ENCODE measurements at regions not wholly inside any gene's neighbourhood (a gene's known extent, or its start where the extent isn't known, plus 50 kb on each side); places are given as distances from the start of the nearest gene placed in this dataset.

GRCh38 chr1:96643519-96643918 is 78.1 kb upstream of the PTBP2 start:
- Histone ChIP-seq H3K9ac (ENCODE audit: control insufficient read depth, extremely low read depth, insufficient read depth, low read length) (no peak overlapping the region), H3K9me3 (ENCODE audit: control insufficient read depth, low read depth, low read length) (no peaks in the 10 kb centered on the region), H3K4me3 (ENCODE audit: control insufficient read depth in 2 of 3, extremely low read depth in 1 of 3, insufficient read depth in 2 of 3, low read depth in 1 of 3, low read length in 3 of 3) (no peak overlapping the region), H3K4me2 (ENCODE audit: control insufficient read depth, extremely low read depth, insufficient read depth, low read depth, low read length) (no peak overlapping the region), H4K20me1 (ENCODE audit: control insufficient read depth, extremely low read depth, insufficient read depth, low read length) (no peaks in the 10 kb centered on the region), H2AFZ (ENCODE audit: control insufficient read depth, low read length) (no peak overlapping the region), H3K36me3 (ENCODE audit: control insufficient read depth in 2 of 2, extremely low read depth in 1 of 2, insufficient read depth in 2 of 2, low read length in 2 of 2) (no peaks in the 10 kb centered on the region), H3K9me1 (ENCODE audit: control insufficient read depth, extremely low read depth, insufficient read depth, low read length) (no peaks in the 10 kb centered on the region), H3K27me3 (ENCODE audit: control insufficient read depth, extremely low read depth, insufficient read depth, low read length) (no peaks in the 10 kb centered on the region), H3K4me1 (ENCODE audit: control insufficient read depth, extremely low read depth, insufficient read depth, low read length) (no peaks in the 10 kb centered on the region), H3K79me2 (ENCODE audit: control insufficient read depth, insufficient read depth, low read length) (no peaks in the 10 kb centered on the region), H3K27ac (ENCODE audit: control insufficient read depth, insufficient read depth, low read length) (no peak overlapping the region)
- TF ChIP-seq, protein P1, sequence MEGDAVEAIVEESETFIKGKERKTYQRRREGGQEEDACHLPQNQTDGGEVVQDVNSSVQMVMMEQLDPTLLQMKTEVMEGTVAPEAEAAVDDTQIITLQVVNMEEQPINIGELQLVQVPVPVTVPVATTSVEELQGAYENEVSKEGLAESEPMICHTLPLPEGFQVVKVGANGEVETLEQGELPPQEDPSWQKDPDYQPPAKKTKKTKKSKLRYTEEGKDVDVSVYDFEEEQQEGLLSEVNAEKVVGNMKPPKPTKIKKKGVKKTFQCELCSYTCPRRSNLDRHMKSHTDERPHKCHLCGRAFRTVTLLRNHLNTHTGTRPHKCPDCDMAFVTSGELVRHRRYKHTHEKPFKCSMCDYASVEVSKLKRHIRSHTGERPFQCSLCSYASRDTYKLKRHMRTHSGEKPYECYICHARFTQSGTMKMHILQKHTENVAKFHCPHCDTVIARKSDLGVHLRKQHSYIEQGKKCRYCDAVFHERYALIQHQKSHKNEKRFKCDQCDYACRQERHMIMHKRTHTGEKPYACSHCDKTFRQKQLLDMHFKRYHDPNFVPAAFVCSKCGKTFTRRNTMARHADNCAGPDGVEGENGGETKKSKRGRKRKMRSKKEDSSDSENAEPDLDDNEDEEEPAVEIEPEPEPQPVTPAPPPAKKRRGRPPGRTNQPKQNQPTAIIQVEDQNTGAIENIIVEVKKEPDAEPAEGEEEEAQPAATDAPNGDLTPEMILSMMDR (optimal IDR thresholded peaks at IDR 0.05 in 1 of 3, IDR thresholded peaks at IDR 0.05 in 1 of 3, conservative IDR thresholded peaks at IDR 0.05 in 1 of 3; ENCODE audit: extremely low read depth in 1 of 3, insufficient read depth in 2 of 3, low read length in 3 of 3), result no peak
- TF ChIP-seq EZH2 (IDR thresholded peaks at IDR 0.05; ENCODE audit: low read length), result no peak
- DNase-seq (ENCODE audit: low read depth, low spot score), result no peak
- FAIRE-seq, result no peak
- dilution Hi-C loops (cut with MboI; ENCODE audit: extremely low pct_ligation_motif_present, low sequenced_read_pairs), result no loop called here

DNA sequence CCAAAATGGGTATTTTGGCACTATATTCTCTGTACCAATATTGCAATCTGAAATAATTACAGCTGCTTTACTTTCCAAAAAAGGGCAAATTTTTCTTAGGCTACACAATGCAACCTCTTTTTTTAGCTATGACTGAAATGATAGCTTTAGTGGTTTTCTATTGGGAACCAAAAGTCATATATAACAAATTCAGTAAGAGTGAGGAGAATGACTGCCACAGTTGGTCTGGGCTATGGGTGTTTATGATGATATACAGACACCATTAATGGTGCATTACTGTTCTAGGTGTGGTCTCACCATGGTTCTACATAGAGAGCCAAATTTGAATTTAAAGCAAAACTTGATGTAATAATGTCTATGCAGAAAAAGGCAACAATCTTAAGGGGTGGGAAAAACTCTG is 72.3 kb upstream of the PTBP2 start:
- no peaks in the 10 kb centered on the region for H3K27me3 ChIP-seq (ENCODE audit: control insufficient read depth, extremely low read depth, insufficient read depth, low read length)
- H3K4me1 ChIP-seq (ENCODE audit: control insufficient read depth, extremely low read depth, insufficient read depth, low read length), result no peaks in the 10 kb centered on the region
- no peak for TF ChIP-seq EZH2 (IDR thresholded peaks at IDR 0.05; ENCODE audit: low read length)
- TF ChIP-seq, protein P1 (optimal IDR thresholded peaks at IDR 0.05 in 1 of 3, IDR thresholded peaks at IDR 0.05 in 1 of 3, conservative IDR thresholded peaks at IDR 0.05 in 1 of 3; ENCODE audit: extremely low read depth in 1 of 3, insufficient read depth in 2 of 3, low read length in 3 of 3), result no peak
- no peak overlapping the region for H3K9ac ChIP-seq (ENCODE audit: control insufficient read depth, extremely low read depth, insufficient read depth, low read length)
- DNase-seq (ENCODE audit: low read depth, low spot score) (no peak), FAIRE-seq (no peak)
- H3K4me3 ChIP-seq (ENCODE audit: control insufficient read depth in 2 of 3, extremely low read depth in 1 of 3, insufficient read depth in 2 of 3, low read depth in 1 of 3, low read length in 3 of 3), result no peak overlapping the region
- no peaks in the 10 kb centered on the region for H3K36me3 ChIP-seq (ENCODE audit: control insufficient read depth in 2 of 2, extremely low read depth in 1 of 2, insufficient read depth in 2 of 2, low read length in 2 of 2)
- no peaks in the 10 kb centered on the region for H3K79me2 ChIP-seq (ENCODE audit: control insufficient read depth, insufficient read depth, low read length)
- no peak overlapping the region for H3K27ac ChIP-seq (ENCODE audit: control insufficient read depth, insufficient read depth, low read length)
- no peaks in the 10 kb centered on the region for H4K20me1 ChIP-seq (ENCODE audit: control insufficient read depth, extremely low read depth, insufficient read depth, low read length)
- dilution Hi-C loops (cut with MboI; ENCODE audit: extremely low pct_ligation_motif_present, low sequenced_read_pairs), result no loop called here
- H2AFZ ChIP-seq (ENCODE audit: control insufficient read depth, low read length), result no peak overlapping the region
- H3K9me3 ChIP-seq (ENCODE audit: control insufficient read depth, low read depth, low read length), result no peaks in the 10 kb centered on the region
- no peaks in the 10 kb centered on the region for H3K9me1 ChIP-seq (ENCODE audit: control insufficient read depth, extremely low read depth, insufficient read depth, low read length)
- H3K4me2 ChIP-seq (ENCODE audit: control insufficient read depth, extremely low read depth, insufficient read depth, low read depth, low read length), result no peak overlapping the region

All from keratinocyte (primary cell).